ENCODE measurements at regions not wholly inside any gene's neighbourhood (a gene's known extent, or its start where the extent isn't known, plus 50 kb on each side); places are given as distances from the start of the nearest gene placed in this dataset.

GRCh38 chr2:138444411-138444810 lies 57.2 kb upstream of the SPOPL start:
- no CpG with 5 or more reads among the region's 4 CpGs for WGBS (ENCODE audit: extremely low coverage, insufficient read length, low lambda C conversion rate)
- Histone ChIP-seq H3K9me3 (ENCODE audit: control insufficient read depth, low read depth, low read length) (no peaks in the 10 kb centered on the region), H2AFZ (ENCODE audit: low read length) (no peak overlapping the region), H4K8ac (replicated peaks; ENCODE audit: insufficient read length, low read depth, low read length) (no peak overlapping the region), H4K5ac (ENCODE audit: insufficient read length, low read depth, low read length) (no peak overlapping the region), H2BK5ac (ENCODE audit: insufficient read length, low read length) (no peak overlapping the region), H2BK15ac (ENCODE audit: low read depth, low read length) (no peak overlapping the region), H3K4me2 (ENCODE audit: insufficient read depth, insufficient read length, low read length) (no peak overlapping the region), H3K79me1 (ENCODE audit: insufficient read depth, low read depth, low read length, poor library complexity, severe bottlenecking) (no peaks in the 10 kb centered on the region), H3K4me1 (ENCODE audit: insufficient read depth, low read length) (no peaks in the 10 kb centered on the region; the same call in 1 of the 2 replicates), H3K9ac (ENCODE audit: extremely low read depth, insufficient read length, low read length) (no peak overlapping the region), H4K20me1 (ENCODE audit: control insufficient read depth, insufficient read depth, insufficient read length) (no peaks in the 10 kb centered on the region), H3K27me3 (ENCODE audit: insufficient read depth, low read length) (no peaks in the 10 kb centered on the region), H2BK12ac (ENCODE audit: insufficient read length, low read depth, low read length) (no peak overlapping the region), H2AK5ac (ENCODE audit: insufficient read length, low read length) (no peak overlapping the region), H2BK20ac (ENCODE audit: low read depth, low read length, poor library complexity, severe bottlenecking) (no peak overlapping the region), H3K4ac (ENCODE audit: low read depth, low read length) (no peak overlapping the region), H4K91ac (ENCODE audit: insufficient read length, low read depth, low read length) (no peak overlapping the region), H3K14ac (ENCODE audit: insufficient read depth, low read length) (no peak overlapping the region), H2BK120ac (ENCODE audit: low read depth, low read length, poor library complexity, severe bottlenecking) (no peak overlapping the region), H3K56ac (ENCODE audit: insufficient read length, low read depth, low read length) (no peak overlapping the region), H3K79me2 (ENCODE audit: insufficient read depth, low read length) (no peaks in the 10 kb centered on the region), H3K18ac (ENCODE audit: insufficient read length, low read depth, low read length) (no peak overlapping the region), H3K27ac (ENCODE audit: insufficient read length, low read depth, low read length) (no peak overlapping the region), H3K23ac (ENCODE audit: insufficient read length, low read depth, low read length) (no peak overlapping the region), H3K23me2 (ENCODE audit: insufficient read length, low read depth, low read length, poor library complexity, severe bottlenecking) (no peaks in the 10 kb centered on the region), H3T11ph (ENCODE audit: low read length) (no peak overlapping the region)
- no peak overlapping the region for H3K4me3 Mint-ChIP-seq
- no peaks in the 10 kb centered on the region for H3K27me3 Mint-ChIP-seq (ENCODE audit: low read depth)
- H3K9me3 Mint-ChIP-seq, result no peaks in the 10 kb centered on the region
- H3K27ac Mint-ChIP-seq, result no peak overlapping the region
- DNase-seq, result no peak
- H3K4me1 Mint-ChIP-seq, result peaks cover 6 to 13% of the 10 kb centered on the region in 2 experiments; a peak in 3 of 4 replicates
- H3K36me3 Mint-ChIP-seq (ENCODE audit: insufficient read depth in 1 of 3, low read depth in 3 of 3), result no peaks in the 10 kb centered on the region
- no peak for TF ChIP-seq CTCF (conservative IDR thresholded peaks at IDR 0.05)

Data from H9 (cell line).